Effector memory CD8-positive, alpha-beta T cell (primary cell): ENCODE measurements at regions not wholly inside any gene's neighbourhood (a gene's known extent, or its start where the extent isn't known, plus 50 kb on each side); places are given as distances from the start of the nearest gene placed in this dataset.
"Not testable (repeated sequence)": the region's sequence is repeated elsewhere in the genome, so short reads cannot be mapped to it uniquely, and the experiment has no call there.

Experiments used
- ATAC-seq: fragments of 150-1000 bp; cut with Tn5 transposase; replicated peaks from 2 replicates; pipeline ENCODE4 v1.10.0; 2021; ENCODE audit warnings: mild to moderate bottlenecking, moderate library complexity
- DNase-seq, 3 experiments: peaks; one replicate each; pipeline ENCODE4 v3.0.0; 2021
- H3K27ac Mint-ChIP-seq, 2 donors: one replicate each; pipeline ENCODE4 v1.8.0; 2022; ENCODE audit warnings: mild to moderate bottlenecking in 2 of 2, mixed read lengths in 2 of 2, moderate library complexity in 2 of 2
- H3K27me3 Mint-ChIP-seq, 2 donors: one replicate each; pipeline ENCODE4 v1.8.0; 2022; ENCODE audit warnings: mixed read lengths in 2 of 2
- H3K36me3 Mint-ChIP-seq: one replicate; pipeline ENCODE4 v1.8.0; 2022; ENCODE audit warnings: mild to moderate bottlenecking, moderate library complexity, mixed read lengths; ENCODE audit not compliant: insufficient read depth
- H3K4me1 Mint-ChIP-seq, 2 donors: one replicate each; pipeline ENCODE4 v1.8.0; 2022; ENCODE audit warnings: low read depth in 2 of 2, mixed read lengths in 2 of 2
- H3K4me3 Mint-ChIP-seq, 2 donors: one replicate each; pipeline ENCODE4 v1.8.0; 2022; ENCODE audit warnings: mild to moderate bottlenecking in 2 of 2, mixed read lengths in 2 of 2, moderate library complexity in 2 of 2
- H3K9me3 Mint-ChIP-seq, 2 donors: one replicate each; pipeline ENCODE4 v1.8.0; 2022; ENCODE audit warnings: mixed read lengths in 2 of 2

DNA sequence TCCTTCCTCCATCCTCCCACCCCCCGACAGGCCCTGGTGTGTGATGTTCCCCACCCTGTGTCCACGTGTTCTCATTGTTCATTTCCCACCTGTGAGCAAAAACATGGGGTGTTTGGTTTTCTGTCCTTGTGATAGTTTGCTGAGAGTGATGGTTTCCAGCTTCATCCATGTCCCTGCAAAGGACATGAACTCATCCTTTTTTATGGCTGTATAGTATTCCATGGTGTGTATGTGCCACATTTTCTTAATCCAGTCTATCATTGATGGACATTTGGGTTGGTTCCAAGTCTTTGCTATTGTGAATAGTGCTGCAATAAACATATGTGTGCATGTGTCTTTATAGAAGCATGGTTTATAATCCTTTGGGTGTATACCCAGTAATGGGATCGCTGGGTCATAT, 587.6 kb downstream of the EDEM1 start:
- H3K27me3 Mint-ChIP-seq, ATAC-seq, H3K27ac Mint-ChIP-seq, DNase-seq, H3K4me1 Mint-ChIP-seq, H3K36me3 Mint-ChIP-seq, H3K4me3 Mint-ChIP-seq: not testable (repeated sequence)
- peaks cover 11 to 12% of the 10 kb centered on the region in 2 donors for H3K9me3 Mint-ChIP-seq

DNA sequence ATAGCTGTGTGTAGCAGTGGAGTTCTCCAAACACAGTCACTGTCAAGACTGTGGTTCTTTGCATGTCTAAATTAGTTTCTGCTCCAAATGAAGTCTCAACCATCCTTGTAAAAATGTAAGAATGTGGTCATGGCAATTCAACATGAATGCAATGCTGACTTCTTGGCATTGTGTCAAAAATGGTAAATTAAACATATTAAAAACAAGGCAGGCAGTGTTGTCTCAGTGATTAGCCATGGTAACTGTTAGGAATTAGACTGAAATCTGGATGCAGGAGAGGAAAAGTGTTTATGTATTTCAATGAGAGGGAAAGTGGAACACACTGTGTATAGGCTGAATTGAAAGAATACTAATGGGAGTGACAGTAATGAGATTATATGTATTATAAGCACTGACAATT, 597.2 kb downstream of the EDEM1 start:
- H3K9me3 Mint-ChIP-seq, result peaks cover 0 to 4% of the 10 kb centered on the region in 2 donors
- H3K27me3 Mint-ChIP-seq, result no peaks in the 10 kb centered on the region
- H3K36me3 Mint-ChIP-seq, result no peaks in the 10 kb centered on the region
- no peak for ATAC-seq
- no peak overlapping the region for H3K4me3 Mint-ChIP-seq
- H3K27ac Mint-ChIP-seq, result no peak overlapping the region
- DNase-seq, result no peak
- no peaks in the 10 kb centered on the region for H3K4me1 Mint-ChIP-seq

DNA sequence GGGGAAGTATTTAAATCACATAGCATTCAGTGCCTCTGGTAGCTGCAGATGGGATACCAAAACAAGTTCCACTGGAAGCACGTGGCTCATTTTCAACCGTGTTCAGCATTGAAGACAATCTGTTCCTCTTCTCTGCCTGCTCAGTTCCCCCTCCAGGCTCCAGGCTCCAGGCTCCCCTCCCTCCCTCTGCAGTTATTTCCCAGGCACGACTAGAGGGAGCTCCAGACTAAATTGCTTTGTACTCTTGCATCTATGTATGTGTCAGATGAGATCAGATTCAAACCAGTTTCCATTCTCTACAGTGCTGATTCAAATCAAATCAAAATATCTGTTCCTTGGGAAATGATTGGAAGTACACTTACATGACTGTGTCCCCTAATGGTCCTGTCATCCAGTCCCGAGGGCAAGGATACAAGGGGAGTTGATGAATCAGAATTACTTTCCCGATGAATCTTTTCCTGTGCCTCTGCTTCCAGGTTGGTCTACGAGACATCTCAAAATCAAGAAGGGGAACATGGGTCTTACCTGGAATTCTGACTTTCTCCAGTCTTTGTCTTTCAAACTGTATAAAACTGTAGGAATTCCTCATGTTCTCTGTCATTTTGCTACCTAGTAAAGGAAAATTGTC, 600.5 kb downstream of the EDEM1 start:
- Mint-ChIP-seq H3K36me3 (no peaks in the 10 kb centered on the region), H3K4me1 (no peaks in the 10 kb centered on the region), H3K9me3 (peaks cover 6 to 7% of the 10 kb centered on the region in 2 donors), H3K4me3 (no peak overlapping the region), H3K27ac (no peak overlapping the region), H3K27me3 (no peaks in the 10 kb centered on the region)
- ATAC-seq (no peak), DNase-seq (no peak)

DNA sequence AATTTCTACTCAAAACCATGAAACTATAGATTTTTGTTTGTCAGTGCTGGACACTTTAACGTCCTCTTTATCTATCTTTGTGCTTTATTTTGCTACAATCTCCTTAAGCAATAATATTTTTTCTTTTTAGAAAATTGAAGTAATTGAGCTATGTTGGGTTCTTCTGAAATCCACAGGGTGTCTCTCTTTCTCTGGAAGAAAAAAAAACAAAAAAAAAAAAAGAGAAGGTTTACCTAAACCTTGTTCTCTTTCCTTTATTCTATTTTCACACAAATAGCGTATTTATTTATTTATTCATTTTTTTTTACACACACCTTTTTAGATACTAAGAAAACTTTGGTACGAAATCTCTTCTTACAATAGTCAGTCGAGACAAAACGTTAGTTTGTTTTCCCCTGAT, 601.0 kb downstream of the EDEM1 start:
- Mint-ChIP-seq H3K9me3 (peaks cover 6 to 7% of the 10 kb centered on the region in 2 donors), H3K4me1 (no peaks in the 10 kb centered on the region), H3K36me3 (no peaks in the 10 kb centered on the region), H3K27ac (no peak overlapping the region), H3K27me3 (no peaks in the 10 kb centered on the region), H3K4me3 (no peak overlapping the region)
- ATAC-seq (no peak), DNase-seq (no peak)

DNA sequence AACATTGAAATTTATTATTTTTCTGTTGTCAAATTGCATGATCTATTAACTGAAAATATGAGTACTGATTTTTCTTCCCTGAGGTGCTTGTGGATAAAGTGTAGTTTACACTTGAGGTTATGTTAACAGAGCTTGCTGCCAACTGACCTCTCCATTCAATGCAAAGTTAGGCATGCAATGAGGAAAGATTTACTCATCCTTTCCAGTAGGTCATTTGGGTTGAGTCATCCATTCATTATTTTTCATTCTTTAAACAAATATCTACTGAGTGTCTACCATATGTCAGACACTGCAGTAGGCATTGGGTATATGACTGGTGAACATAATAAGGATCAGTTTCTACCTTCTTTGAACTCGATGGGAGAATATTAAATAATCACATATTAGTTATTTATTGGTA, 604.1 kb downstream of the EDEM1 start:
- H3K9me3 Mint-ChIP-seq, result peaks cover 7 to 9% of the 10 kb centered on the region in 2 donors
- no peak overlapping the region for H3K27ac Mint-ChIP-seq
- H3K4me3 Mint-ChIP-seq, result no peak overlapping the region
- DNase-seq, result no peak
- ATAC-seq, result no peak
- H3K27me3 Mint-ChIP-seq, result no peaks in the 10 kb centered on the region
- H3K4me1 Mint-ChIP-seq, result no peaks in the 10 kb centered on the region
- no peaks in the 10 kb centered on the region for H3K36me3 Mint-ChIP-seq

DNA sequence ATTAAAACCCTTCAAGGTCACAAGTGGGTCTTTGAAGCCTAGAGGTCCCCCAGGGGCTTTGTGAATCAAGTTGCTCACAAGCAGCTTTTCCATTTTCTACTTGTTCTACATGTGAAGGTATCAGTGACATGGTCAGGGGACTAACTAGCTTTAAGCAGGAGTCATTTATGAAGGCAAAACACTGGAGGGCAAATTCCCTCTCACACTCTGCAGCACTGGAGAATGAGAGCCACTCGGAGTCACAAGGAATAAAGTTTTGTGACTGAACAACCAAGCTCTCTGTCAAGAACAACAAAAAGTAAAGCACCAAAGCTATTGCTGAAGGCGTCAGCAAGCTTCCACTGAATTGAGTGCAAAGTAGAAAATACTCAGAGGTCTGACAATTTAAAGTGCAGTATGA, 609.0 kb downstream of the EDEM1 start:
- no peaks in the 10 kb centered on the region for H3K36me3 Mint-ChIP-seq
- peaks cover 0 to 6% of the 10 kb centered on the region in 2 donors for H3K9me3 Mint-ChIP-seq
- H3K4me1 Mint-ChIP-seq, result no peaks in the 10 kb centered on the region
- H3K4me3 Mint-ChIP-seq, result no peak overlapping the region
- ATAC-seq, result no peak
- H3K27me3 Mint-ChIP-seq, result no peaks in the 10 kb centered on the region
- no peak for DNase-seq
- H3K27ac Mint-ChIP-seq, result no peak overlapping the region

DNA sequence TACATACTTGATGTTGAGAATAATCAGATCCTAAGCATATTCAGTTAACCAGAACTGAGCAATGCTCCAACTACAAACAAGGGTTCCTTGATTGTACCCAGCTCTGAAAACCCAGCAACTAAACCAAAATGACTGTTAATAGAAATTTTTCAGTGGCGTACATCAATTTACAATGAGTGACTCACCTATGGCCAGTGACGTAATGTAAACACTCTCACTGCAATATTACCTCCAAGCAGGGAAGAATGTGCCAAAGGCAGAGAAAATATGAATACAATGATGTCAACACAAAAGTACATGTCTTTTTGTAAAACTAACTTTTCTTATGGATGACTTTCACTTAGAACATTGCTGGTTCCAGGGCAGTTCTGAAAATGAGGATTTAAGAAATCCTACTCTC, 611.3 kb downstream of the EDEM1 start:
- Mint-ChIP-seq H3K4me3 (no peak overlapping the region), H3K9me3 (peaks cover 0 to 3% of the 10 kb centered on the region in 2 donors), H3K4me1 (no peaks in the 10 kb centered on the region), H3K27me3 (no peaks in the 10 kb centered on the region), H3K27ac (no peak overlapping the region), H3K36me3 (no peaks in the 10 kb centered on the region)
- no peak for ATAC-seq
- no peak for DNase-seq

DNA sequence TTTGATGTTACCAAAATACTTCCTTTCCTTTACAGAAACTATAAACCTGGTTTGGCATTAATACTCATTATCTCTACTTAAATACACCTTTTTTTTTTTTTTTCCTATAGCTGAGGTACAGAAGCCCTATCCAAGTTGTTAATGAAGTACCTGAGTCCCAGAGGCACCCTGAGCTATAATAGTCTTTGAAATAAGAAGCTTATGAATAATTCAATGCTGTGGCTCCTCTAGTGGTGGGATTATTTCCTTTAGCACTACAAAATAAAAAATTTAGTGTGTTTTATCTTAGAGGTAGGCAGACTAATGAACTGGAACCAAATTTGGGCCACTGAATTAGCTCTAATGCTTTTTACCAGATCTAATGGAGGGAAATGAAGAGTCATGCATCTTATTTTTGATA, 611.9 kb downstream of the EDEM1 start:
- no peaks in the 10 kb centered on the region for H3K27me3 Mint-ChIP-seq
- no peak for DNase-seq
- H3K4me3 Mint-ChIP-seq, result no peak overlapping the region
- no peak overlapping the region for H3K27ac Mint-ChIP-seq
- ATAC-seq, result no peak
- H3K36me3 Mint-ChIP-seq, result no peaks in the 10 kb centered on the region
- peaks cover 0 to 3% of the 10 kb centered on the region in 2 donors for H3K9me3 Mint-ChIP-seq
- H3K4me1 Mint-ChIP-seq, result no peaks in the 10 kb centered on the region

DNA sequence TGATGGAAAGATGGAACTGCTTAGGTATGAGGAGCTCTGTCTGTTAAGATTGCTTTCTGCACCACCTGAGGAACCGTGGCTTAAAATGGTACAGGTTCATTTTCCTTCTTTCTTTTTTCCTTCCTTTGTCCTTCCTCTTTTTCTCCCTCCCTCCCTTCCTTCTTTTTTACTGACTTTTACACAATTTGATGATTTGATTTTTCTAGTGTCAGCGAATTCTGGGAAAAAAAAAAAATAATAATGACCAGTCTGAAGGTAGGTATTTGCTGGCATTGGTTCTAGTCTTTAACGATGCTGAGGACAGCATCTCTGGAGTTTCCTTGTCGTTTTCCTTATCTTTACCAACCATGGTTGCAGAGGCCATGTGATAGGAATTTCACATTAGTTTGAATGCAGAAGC, 613.5 kb downstream of the EDEM1 start:
- no peak overlapping the region for H3K27ac Mint-ChIP-seq
- no peaks in the 10 kb centered on the region for H3K4me1 Mint-ChIP-seq
- H3K9me3 Mint-ChIP-seq, result peaks cover 0 to 3% of the 10 kb centered on the region in 2 donors
- H3K4me3 Mint-ChIP-seq, result no peak overlapping the region
- no peaks in the 10 kb centered on the region for H3K27me3 Mint-ChIP-seq
- H3K36me3 Mint-ChIP-seq, result no peaks in the 10 kb centered on the region
- DNase-seq (no peak), ATAC-seq (no peak)

DNA sequence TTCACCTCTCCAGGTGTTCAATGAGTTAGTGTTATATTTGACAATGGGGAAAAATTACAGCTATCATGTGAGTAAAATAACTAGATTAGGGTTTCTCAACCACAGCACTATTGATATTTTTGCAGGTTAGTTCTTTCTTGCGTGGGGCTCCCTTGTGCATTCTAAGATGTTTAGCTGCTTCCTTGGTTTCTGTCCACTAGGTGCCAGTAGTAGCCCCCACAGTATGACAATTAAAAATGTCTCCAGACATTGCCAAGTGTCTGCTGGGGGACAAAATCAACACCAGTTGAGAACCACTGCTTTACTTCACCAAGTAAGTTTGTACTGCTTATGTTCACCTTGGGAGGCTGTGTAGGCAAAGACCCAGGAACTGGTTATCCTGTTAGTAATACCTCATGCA, 618.7 kb downstream of the EDEM1 start:
- H3K27ac Mint-ChIP-seq, result no peak overlapping the region

DNA sequence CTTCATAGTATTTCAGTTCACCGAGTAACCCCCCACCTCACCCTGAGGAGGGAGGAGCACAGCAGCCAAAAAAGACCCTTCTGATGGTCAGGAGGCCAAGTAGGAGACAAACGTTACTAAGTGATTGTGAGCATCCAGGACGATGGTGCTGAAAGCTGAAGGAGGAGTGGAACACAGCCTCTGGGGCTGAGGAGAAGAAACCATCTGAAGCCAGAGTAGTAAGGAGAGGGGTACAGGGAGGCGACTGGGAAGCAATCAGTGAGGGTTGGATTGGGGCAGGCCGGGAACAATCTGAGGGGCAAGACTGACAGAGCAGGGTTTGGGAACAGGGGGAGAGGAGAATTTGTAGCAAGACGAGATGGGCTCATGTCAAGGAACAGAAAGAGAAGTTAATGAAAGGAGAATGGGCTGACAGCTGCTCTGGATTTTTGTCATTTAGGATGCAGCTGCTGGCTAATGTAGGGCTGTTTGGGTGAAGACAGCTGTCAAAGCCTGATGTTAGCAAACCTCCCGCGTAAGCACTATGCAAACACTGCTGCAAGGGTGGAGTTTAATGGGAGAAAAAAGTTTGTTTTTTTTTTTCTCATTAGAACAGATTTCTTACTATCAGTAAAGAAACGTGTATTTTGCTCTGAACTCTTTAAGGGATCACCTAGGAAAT, 622.2 kb downstream of the EDEM1 start:
- ATAC-seq (no peak), DNase-seq (no peak)
- H3K27ac Mint-ChIP-seq, result no peak overlapping the region
- H3K4me1 Mint-ChIP-seq, result no peaks in the 10 kb centered on the region
- H3K9me3 Mint-ChIP-seq, result peaks cover 5 to 22% of the 10 kb centered on the region in 2 donors
- no peaks in the 10 kb centered on the region for H3K27me3 Mint-ChIP-seq
- H3K4me3 Mint-ChIP-seq, result no peak overlapping the region
- H3K36me3 Mint-ChIP-seq, result no peaks in the 10 kb centered on the region

More for the DNA sequence above, 618.7 kb downstream of the EDEM1 start:
- Mint-ChIP-seq H3K4me1 (no peaks in the 10 kb centered on the region), H3K36me3 (no peaks in the 10 kb centered on the region), H3K27me3 (no peaks in the 10 kb centered on the region), H3K9me3 (peaks cover 3 to 14% of the 10 kb centered on the region in 2 donors), H3K4me3 (no peak overlapping the region)
- ATAC-seq (no peak), DNase-seq (no peak)

DNA sequence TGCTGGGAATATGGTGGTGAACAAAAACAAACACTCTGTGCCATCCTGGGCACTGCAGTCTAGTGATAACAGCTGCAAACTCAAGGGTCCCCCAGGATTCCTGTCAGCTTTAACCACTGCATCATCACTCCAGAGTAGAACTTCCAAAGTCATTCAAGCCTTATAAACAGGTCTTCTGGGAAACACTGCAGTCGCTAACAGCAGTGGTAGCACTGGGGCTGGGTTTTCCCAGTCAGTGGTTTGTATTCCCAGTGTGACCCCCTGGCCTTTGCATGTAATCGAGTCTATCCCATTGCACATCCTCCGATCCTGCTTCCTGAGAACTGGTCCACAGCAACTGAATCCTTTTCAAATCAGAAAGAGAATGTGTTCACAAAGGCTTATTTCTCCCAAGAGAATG, 623.5 kb downstream of the EDEM1 start:
- H3K36me3 Mint-ChIP-seq, result no peaks in the 10 kb centered on the region
- no peak overlapping the region for H3K27ac Mint-ChIP-seq
- DNase-seq (no peak), ATAC-seq (no peak)
- no peak overlapping the region for H3K4me3 Mint-ChIP-seq
- peaks cover 5 to 22% of the 10 kb centered on the region in 2 donors for H3K9me3 Mint-ChIP-seq
- no peaks in the 10 kb centered on the region for H3K27me3 Mint-ChIP-seq
- no peaks in the 10 kb centered on the region for H3K4me1 Mint-ChIP-seq

DNA sequence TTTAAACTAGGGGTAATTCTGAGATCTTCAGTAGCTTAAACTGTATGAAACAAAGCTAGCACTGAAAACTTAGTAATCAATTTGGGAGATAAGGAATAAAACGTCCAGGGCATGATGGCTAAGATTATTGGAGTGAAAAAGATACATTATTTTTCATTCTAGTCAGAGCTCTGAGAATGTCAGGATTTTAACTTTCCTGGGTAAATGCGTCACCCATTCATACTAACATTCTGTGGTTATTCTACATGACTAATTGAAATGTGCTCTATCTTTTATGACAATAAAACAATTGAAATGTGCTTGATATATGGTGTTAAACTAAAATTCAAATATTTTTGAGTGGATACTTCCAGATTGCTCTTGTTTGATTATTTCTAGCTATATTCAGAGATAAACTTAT, 626.0 kb downstream of the EDEM1 start:
- Mint-ChIP-seq H3K9me3 (peaks cover 7 to 22% of the 10 kb centered on the region in 2 donors), H3K27ac (no peak overlapping the region), H3K4me1 (no peaks in the 10 kb centered on the region), H3K27me3 (no peaks in the 10 kb centered on the region), H3K36me3 (no peaks in the 10 kb centered on the region), H3K4me3 (no peak overlapping the region)
- DNase-seq, result no peak
- ATAC-seq, result no peak

DNA sequence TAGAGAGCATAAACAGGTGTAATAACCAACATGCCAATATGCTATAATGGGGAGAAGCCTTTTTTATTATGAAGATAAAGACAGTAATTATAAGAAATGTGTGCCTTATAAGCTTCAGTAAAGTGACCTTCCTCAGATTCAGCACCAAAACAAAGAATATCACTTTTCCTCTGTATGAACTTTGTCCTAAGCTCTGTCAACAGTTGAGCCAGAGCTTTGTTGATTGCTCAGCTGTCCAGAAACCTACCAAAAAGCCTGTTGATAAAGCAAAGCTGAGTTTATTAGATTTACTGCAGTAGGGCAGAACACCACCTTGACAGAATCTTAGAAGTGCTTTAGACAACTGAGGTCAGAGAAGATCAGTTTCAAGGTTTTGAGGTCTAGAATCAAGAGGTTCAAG, 635.3 kb downstream of the EDEM1 start:
- Mint-ChIP-seq H3K9me3 (peaks cover 4% of the 10 kb centered on the region in 2 donors), H3K27me3 (no peaks in the 10 kb centered on the region), H3K36me3 (no peaks in the 10 kb centered on the region), H3K4me1 (no peaks in the 10 kb centered on the region), H3K27ac (no peak overlapping the region), H3K4me3 (no peak overlapping the region)
- ATAC-seq (no peak), DNase-seq (no peak)
